ENCODE measurements at regions not wholly inside any gene's neighbourhood (a gene's known extent, or its start where the extent isn't known, plus 50 kb on each side); places are given as distances from the start of the nearest gene placed in this dataset.

GRCh38 chr6:30820193-30820592 lies 64.1 kb upstream of the DDR1 start:
- H3K4me3 ChIP-seq (replicated peaks; ENCODE audit: insufficient read depth, low read length): no peak overlapping the region
- no peaks in the 10 kb centered on the region for H3K27me3 ChIP-seq (ENCODE audit: insufficient read depth, poor library complexity, severe bottlenecking)
- DNase-seq (ENCODE audit: low read depth in 1 of 2, low spot score in 1 of 2): no peak
- H3K27ac ChIP-seq (replicated peaks): no peak overlapping the region
- no peak for TF ChIP-seq REST (IDR thresholded peaks at IDR 0.05; ENCODE audit: insufficient replicate concordance, low read depth)

GRCh38 chr6:30819297-30819917 lies 64.9 kb upstream of the DDR1 start:
- no peak for DNase-seq (ENCODE audit: low read depth in 1 of 2, low spot score in 1 of 2)
- no peak overlapping the region for H3K4me3 ChIP-seq (replicated peaks; ENCODE audit: insufficient read depth, low read length)
- H3K27me3 ChIP-seq (ENCODE audit: insufficient read depth, poor library complexity, severe bottlenecking): no peaks in the 10 kb centered on the region
- H3K27ac ChIP-seq (replicated peaks): no peak overlapping the region
- TF ChIP-seq SPI1 (IDR thresholded peaks at IDR 0.05; ENCODE audit: borderline replicate concordance, low read depth) (no peak), CTCF (IDR thresholded peaks at IDR 0.05; ENCODE audit: insufficient read depth, low read length) (no peak), GABPA (IDR thresholded peaks at IDR 0.05; ENCODE audit: low read depth) (no peak), REST (IDR thresholded peaks at IDR 0.05; ENCODE audit: insufficient replicate concordance, low read depth) (no peak)

- Histone ChIP-seq H3K27ac (replicated peaks) (no peak overlapping the region), H3K27me3 (ENCODE audit: insufficient read depth, poor library complexity, severe bottlenecking) (no peaks in the 10 kb centered on the region), H3K4me3 (replicated peaks; ENCODE audit: insufficient read depth, low read length) (no peak overlapping the region)
- TF ChIP-seq CTCF (IDR thresholded peaks at IDR 0.05; ENCODE audit: insufficient read depth, low read length): no peak
- TF ChIP-seq SPI1 (IDR thresholded peaks at IDR 0.05; ENCODE audit: borderline replicate concordance, low read depth): no peak
- TF ChIP-seq GABPA (IDR thresholded peaks at IDR 0.05; ENCODE audit: low read depth): no peak
- TF ChIP-seq POLR2AphosphoS5 (IDR thresholded peaks at IDR 0.05; ENCODE audit: low read depth): no peak
- TF ChIP-seq REST (IDR thresholded peaks at IDR 0.05; ENCODE audit: insufficient replicate concordance, low read depth): no peak
- no peak for DNase-seq (ENCODE audit: low read depth in 1 of 2, low spot score in 1 of 2)
These were observed 65.9 kb upstream of the DDR1 start for GRCh38 chr6:30818391-30818841.
